ENCODE measurements at regions not wholly inside any gene's neighbourhood (a gene's known extent, or its start where the extent isn't known, plus 50 kb on each side); places are given as distances from the start of the nearest gene placed in this dataset.

DNA sequence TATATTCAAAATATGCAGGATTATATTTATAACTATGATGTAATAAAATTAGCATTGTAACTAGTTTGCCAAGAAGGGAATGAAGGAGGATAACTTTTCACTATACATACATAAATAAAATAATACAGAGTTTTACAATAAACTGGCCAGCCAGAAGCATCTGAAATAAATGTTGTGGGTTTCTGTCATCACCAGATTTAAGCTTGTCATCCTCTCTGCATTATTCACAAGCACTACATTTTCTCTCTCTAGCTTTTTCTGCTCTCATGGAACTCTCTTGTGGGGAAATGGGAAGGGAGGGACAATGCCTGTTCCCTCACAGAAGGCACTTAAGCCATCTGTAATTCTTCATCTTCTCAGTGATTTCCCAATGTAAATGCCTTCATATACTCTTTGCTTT lies 626.8 kb downstream of the SEMA5A start:
- Histone ChIP-seq H4K20me1 (ENCODE audit: insufficient read depth) (no peaks in the 10 kb centered on the region), H3K36me3 (ENCODE audit: insufficient read depth, low read length) (no peaks in the 10 kb centered on the region), H3K9me2 (ENCODE audit: insufficient read depth, low read length) (no peaks in the 10 kb centered on the region), H3K27ac (ENCODE audit: low read length) (no peak overlapping the region), H3K9me3 (ENCODE audit: low read length) (no peaks in the 10 kb centered on the region), H3K79me2 (replicated peaks; ENCODE audit: insufficient read depth, low read length) (no peaks in the 10 kb centered on the region), H3F3A (ENCODE audit: insufficient read depth, low read length, poor library complexity, severe bottlenecking) (no peaks in the 10 kb centered on the region), H2AFZ (ENCODE audit: low read depth, low read length) (no peak overlapping the region), H3K4me2 (ENCODE audit: low read length) (no peak overlapping the region), H3K9ac (ENCODE audit: low read length) (no peak overlapping the region), H3K27me3 (ENCODE audit: insufficient read depth, low read depth, low read length) (no peaks in the 10 kb centered on the region), H3K4me3 (ENCODE audit: low read length) (no peak overlapping the region)
- TF ChIP-seq POLR2AphosphoS5 (IDR thresholded peaks at IDR 0.05) = no peak

DNA sequence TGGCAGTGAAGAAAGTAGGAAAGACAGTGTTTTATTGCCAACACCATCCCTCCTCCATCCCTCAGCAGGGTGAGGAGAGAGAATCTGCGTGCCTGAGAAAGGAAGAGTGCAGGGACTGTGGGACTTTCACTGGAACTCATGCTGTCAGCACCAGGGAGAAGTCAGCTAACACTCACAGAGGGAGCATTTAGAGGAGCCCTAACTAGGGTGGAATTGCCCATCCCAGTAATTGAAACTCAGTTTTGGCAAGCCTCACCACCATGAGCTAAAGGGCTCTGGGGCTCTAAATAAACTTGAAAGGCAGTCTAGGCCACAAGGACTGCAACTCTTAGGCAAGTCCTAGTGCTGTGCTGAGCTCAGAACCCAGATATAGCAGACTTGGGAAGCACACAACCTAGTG lies 622.3 kb downstream of the SEMA5A start:
- TF ChIP-seq EZH2 (IDR thresholded peaks at IDR 0.05; ENCODE audit: borderline replicate concordance, insufficient read depth, low read length, poor library complexity, severe bottlenecking) = no peak
- no peak for TF ChIP-seq MXI1 (conservative IDR thresholded peaks at IDR 0.05; ENCODE audit: poor library complexity, severe bottlenecking)
- no peak for TF ChIP-seq RAD21 (conservative IDR thresholded peaks at IDR 0.05)
- TF ChIP-seq, protein P1, sequence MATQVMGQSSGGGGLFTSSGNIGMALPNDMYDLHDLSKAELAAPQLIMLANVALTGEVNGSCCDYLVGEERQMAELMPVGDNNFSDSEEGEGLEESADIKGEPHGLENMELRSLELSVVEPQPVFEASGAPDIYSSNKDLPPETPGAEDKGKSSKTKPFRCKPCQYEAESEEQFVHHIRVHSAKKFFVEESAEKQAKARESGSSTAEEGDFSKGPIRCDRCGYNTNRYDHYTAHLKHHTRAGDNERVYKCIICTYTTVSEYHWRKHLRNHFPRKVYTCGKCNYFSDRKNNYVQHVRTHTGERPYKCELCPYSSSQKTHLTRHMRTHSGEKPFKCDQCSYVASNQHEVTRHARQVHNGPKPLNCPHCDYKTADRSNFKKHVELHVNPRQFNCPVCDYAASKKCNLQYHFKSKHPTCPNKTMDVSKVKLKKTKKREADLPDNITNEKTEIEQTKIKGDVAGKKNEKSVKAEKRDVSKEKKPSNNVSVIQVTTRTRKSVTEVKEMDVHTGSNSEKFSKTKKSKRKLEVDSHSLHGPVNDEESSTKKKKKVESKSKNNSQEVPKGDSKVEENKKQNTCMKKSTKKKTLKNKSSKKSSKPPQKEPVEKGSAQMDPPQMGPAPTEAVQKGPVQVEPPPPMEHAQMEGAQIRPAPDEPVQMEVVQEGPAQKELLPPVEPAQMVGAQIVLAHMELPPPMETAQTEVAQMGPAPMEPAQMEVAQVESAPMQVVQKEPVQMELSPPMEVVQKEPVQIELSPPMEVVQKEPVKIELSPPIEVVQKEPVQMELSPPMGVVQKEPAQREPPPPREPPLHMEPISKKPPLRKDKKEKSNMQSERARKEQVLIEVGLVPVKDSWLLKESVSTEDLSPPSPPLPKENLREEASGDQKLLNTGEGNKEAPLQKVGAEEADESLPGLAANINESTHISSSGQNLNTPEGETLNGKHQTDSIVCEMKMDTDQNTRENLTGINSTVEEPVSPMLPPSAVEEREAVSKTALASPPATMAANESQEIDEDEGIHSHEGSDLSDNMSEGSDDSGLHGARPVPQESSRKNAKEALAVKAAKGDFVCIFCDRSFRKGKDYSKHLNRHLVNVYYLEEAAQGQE (IDR thresholded peaks at IDR 0.05; ENCODE audit: borderline replicate concordance) = no peak
- no peak for TF ChIP-seq EP300 (conservative IDR thresholded peaks at IDR 0.05; ENCODE audit: poor library complexity, severe bottlenecking)
- no peak for TF ChIP-seq POLR2AphosphoS5 (IDR thresholded peaks at IDR 0.05)
- TF ChIP-seq, protein P2, sequence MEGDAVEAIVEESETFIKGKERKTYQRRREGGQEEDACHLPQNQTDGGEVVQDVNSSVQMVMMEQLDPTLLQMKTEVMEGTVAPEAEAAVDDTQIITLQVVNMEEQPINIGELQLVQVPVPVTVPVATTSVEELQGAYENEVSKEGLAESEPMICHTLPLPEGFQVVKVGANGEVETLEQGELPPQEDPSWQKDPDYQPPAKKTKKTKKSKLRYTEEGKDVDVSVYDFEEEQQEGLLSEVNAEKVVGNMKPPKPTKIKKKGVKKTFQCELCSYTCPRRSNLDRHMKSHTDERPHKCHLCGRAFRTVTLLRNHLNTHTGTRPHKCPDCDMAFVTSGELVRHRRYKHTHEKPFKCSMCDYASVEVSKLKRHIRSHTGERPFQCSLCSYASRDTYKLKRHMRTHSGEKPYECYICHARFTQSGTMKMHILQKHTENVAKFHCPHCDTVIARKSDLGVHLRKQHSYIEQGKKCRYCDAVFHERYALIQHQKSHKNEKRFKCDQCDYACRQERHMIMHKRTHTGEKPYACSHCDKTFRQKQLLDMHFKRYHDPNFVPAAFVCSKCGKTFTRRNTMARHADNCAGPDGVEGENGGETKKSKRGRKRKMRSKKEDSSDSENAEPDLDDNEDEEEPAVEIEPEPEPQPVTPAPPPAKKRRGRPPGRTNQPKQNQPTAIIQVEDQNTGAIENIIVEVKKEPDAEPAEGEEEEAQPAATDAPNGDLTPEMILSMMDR (IDR thresholded peaks at IDR 0.05; ENCODE audit: poor library complexity, severe bottlenecking) = no peak
- no peak for TF ChIP-seq TAF1 (IDR thresholded peaks at IDR 0.05; ENCODE audit: low read depth)
- no peak for TF ChIP-seq SMC3 (conservative IDR thresholded peaks at IDR 0.05; ENCODE audit: poor library complexity)
- Histone ChIP-seq H2AFZ (ENCODE audit: low read depth, low read length) (no peak overlapping the region), H3K79me2 (replicated peaks; ENCODE audit: insufficient read depth, low read length) (no peaks in the 10 kb centered on the region), H3K36me3 (ENCODE audit: insufficient read depth, low read length) (no peaks in the 10 kb centered on the region), H3K9me2 (ENCODE audit: insufficient read depth, low read length) (no peaks in the 10 kb centered on the region), H4K20me1 (ENCODE audit: insufficient read depth) (no peaks in the 10 kb centered on the region), H3K9ac (ENCODE audit: low read length) (no peak overlapping the region), H3K4me2 (ENCODE audit: low read length) (no peak overlapping the region), H3K27me3 (ENCODE audit: insufficient read depth, low read depth, low read length) (no peaks in the 10 kb centered on the region), H3F3A (ENCODE audit: insufficient read depth, low read length, poor library complexity, severe bottlenecking) (no peaks in the 10 kb centered on the region), H3K9me3 (ENCODE audit: low read length) (no peaks in the 10 kb centered on the region), H3K4me3 (ENCODE audit: low read length) (no peak overlapping the region), H3K27ac (ENCODE audit: low read length) (no peak overlapping the region)

All from neural cell (in vitro differentiated cells).